Parathyroid adenoma (tissue), 2 donors: ENCODE measurements at regions not wholly inside any gene's neighbourhood (a gene's known extent, or its start where the extent isn't known, plus 50 kb on each side); places are given as distances from the start of the nearest gene placed in this dataset.

Experiments
- H2AFZ ChIP-seq: fragments of 300-600 bp; sonication (generic); one replicate; pipeline ENCODE4 v1.7.0; 2017; ENCODE audit warnings: antibody characterized with exemption, mild to moderate bottlenecking
- H3K27ac ChIP-seq: fragments of 300-600 bp; sonication (generic); one replicate; pipeline ENCODE4 v1.7.0; 2017
- H3K27me3 ChIP-seq: fragments of 300-600 bp; sonication (generic); one replicate; pipeline ENCODE4 v1.7.0; 2017; ENCODE audit warnings: low read length; ENCODE audit not compliant: control insufficient read depth, insufficient read depth
- H3K36me3 ChIP-seq: fragments of 300-600 bp; sonication (generic); one replicate; pipeline ENCODE4 v1.7.0; 2017; ENCODE audit warnings: low read length; ENCODE audit not compliant: control insufficient read depth, insufficient read depth
- H3K4me1 ChIP-seq: fragments of 300-600 bp; sonication (generic); one replicate; pipeline ENCODE4 v1.7.0; 2017; ENCODE audit warnings: control low read depth
- H3K4me2 ChIP-seq: fragments of 300-600 bp; sonication (generic); one replicate; pipeline ENCODE4 v1.7.0; 2017; ENCODE audit warnings: low read length
- H3K4me3 ChIP-seq: fragments of 300-600 bp; sonication (generic); one replicate; pipeline ENCODE4 v1.7.0; 2017; ENCODE audit warnings: low read depth, low read length
- H3K79me2 ChIP-seq: fragments of 300-600 bp; sonication (generic); one replicate; pipeline ENCODE4 v1.7.0; 2017; ENCODE audit warnings: control low read depth
- H3K9ac ChIP-seq: fragments of 300-600 bp; sonication (generic); one replicate; pipeline ENCODE4 v1.7.0; 2017; ENCODE audit warnings: mild to moderate bottlenecking
- H3K9me3 ChIP-seq: fragments of 300-600 bp; sonication (generic); one replicate; pipeline ENCODE4 v1.7.0; 2017; ENCODE audit warnings: low read length; ENCODE audit not compliant: control insufficient read depth
- CTCF ChIP-seq: fragments of 300-600 bp; sonication (generic); IDR thresholded peaks from one replicate; pipeline ENCODE4 v1.7.0; 2017; ENCODE audit warnings: antibody characterized with exemption, mild to moderate bottlenecking
- donor health status: primary hyperparathyroidism.

GRCh38 chr18:22567794-22568193, 150.1 kb upstream of the CTAGE1 start:
- H3K9ac ChIP-seq: no peak overlapping the region

GRCh38 chr18:22570492-22570891, 152.8 kb upstream of the CTAGE1 start:
- Histone ChIP-seq H3K4me2 (no peak overlapping the region), H3K9ac (no peak overlapping the region), H3K9me3 (no peaks in the 10 kb centered on the region), H3K27me3 (peaks cover 4% of the 10 kb centered on the region), H3K4me3 (no peak overlapping the region), H3K27ac (no peak overlapping the region), H3K36me3 (peaks cover 3% of the 10 kb centered on the region), H3K4me1 (no peaks in the 10 kb centered on the region), H2AFZ (no peak overlapping the region), H3K79me2 (no peaks in the 10 kb centered on the region)
- TF ChIP-seq CTCF: no peak

More at GRCh38 chr18:22567794-22568193, 150.1 kb upstream of the CTAGE1 start:
- no peak overlapping the region for H3K4me3 ChIP-seq
- H3K27me3 ChIP-seq: peaks cover 4% of the 10 kb centered on the region
- H3K4me1 ChIP-seq: no peaks in the 10 kb centered on the region
- H3K27ac ChIP-seq: no peak overlapping the region
- H3K36me3 ChIP-seq: peaks cover 3% of the 10 kb centered on the region
- H3K79me2 ChIP-seq: no peaks in the 10 kb centered on the region
- no peaks in the 10 kb centered on the region for H3K9me3 ChIP-seq
- H3K4me2 ChIP-seq: no peak overlapping the region
- H2AFZ ChIP-seq: no peak overlapping the region
- TF ChIP-seq CTCF: no peak

- Histone ChIP-seq H3K27ac (no peak overlapping the region), H3K4me2 (no peak overlapping the region), H3K9ac (no peak overlapping the region), H3K4me1 (no peaks in the 10 kb centered on the region), H3K9me3 (no peaks in the 10 kb centered on the region), H3K27me3 (no peaks in the 10 kb centered on the region), H3K4me3 (no peak overlapping the region), H3K79me2 (no peaks in the 10 kb centered on the region), H2AFZ (no peak overlapping the region), H3K36me3 (peaks cover 3% of the 10 kb centered on the region)
- no peak for TF ChIP-seq CTCF
These were observed 154.6 kb upstream of the CTAGE1 start for GRCh38 chr18:22572341-22572740.

- no peaks in the 10 kb centered on the region for H3K27me3 ChIP-seq
- H3K79me2 ChIP-seq: no peaks in the 10 kb centered on the region
- H3K4me1 ChIP-seq: no peaks in the 10 kb centered on the region
- H3K4me3 ChIP-seq: no peak overlapping the region
- H3K27ac ChIP-seq: no peak overlapping the region
- TF ChIP-seq CTCF: no peak
- H2AFZ ChIP-seq: no peak overlapping the region
- no peaks in the 10 kb centered on the region for H3K36me3 ChIP-seq
- no peak overlapping the region for H3K4me2 ChIP-seq
- H3K9me3 ChIP-seq: no peaks in the 10 kb centered on the region
- no peak overlapping the region for H3K9ac ChIP-seq
These were observed 161.6 kb upstream of the CTAGE1 start for GRCh38 chr18:22579271-22579670.

- Histone ChIP-seq H2AFZ (no peak overlapping the region), H3K36me3 (no peaks in the 10 kb centered on the region)
These were observed 167.6 kb upstream of the CTAGE1 start for GRCh38 chr18:22585333-22585732.

More at GRCh38 chr18:22585333-22585732, 167.6 kb upstream of the CTAGE1 start:
- no peak overlapping the region for H3K27ac ChIP-seq
- no peak overlapping the region for H3K4me2 ChIP-seq
- no peaks in the 10 kb centered on the region for H3K4me1 ChIP-seq
- no peak for TF ChIP-seq CTCF
- no peaks in the 10 kb centered on the region for H3K79me2 ChIP-seq
- no peaks in the 10 kb centered on the region for H3K27me3 ChIP-seq
- H3K9ac ChIP-seq: no peak overlapping the region
- no peaks in the 10 kb centered on the region for H3K9me3 ChIP-seq
- no peak overlapping the region for H3K4me3 ChIP-seq
